ENCODE measurements at regions not wholly inside any gene's neighbourhood (a gene's known extent, or its start where the extent isn't known, plus 50 kb on each side); places are given as distances from the start of the nearest gene placed in this dataset.
"Not testable (repeated sequence)": the region's sequence is repeated elsewhere in the genome, so short reads cannot be mapped to it uniquely, and the experiment has no call there.

DNA sequence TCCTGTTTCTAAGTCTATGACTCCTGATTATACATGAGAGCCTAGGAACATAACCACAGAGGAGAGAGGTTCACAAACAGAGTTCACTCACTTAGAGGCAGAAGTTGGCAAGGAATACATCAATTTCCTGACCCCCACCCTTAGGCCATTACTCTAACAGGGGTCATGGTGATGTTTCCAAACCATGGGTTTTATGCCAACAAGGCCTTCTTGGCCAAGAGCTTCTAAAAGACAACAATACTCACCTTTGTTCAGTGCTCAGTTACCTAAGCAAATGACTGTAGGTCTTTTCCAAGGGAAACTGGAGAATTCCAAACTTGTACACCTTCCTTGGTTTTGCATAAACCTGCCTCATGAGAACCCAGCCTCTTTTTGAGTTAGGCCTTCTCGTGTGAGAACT, 52.6 kb downstream of the ERICH4 start:
- Histone ChIP-seq H3K4me3 (ENCODE audit: low read length) (no peak overlapping the region), H3K27ac (ENCODE audit: low read length) (no peak overlapping the region), H3K9me3 (ENCODE audit: control insufficient read depth, low read length) (no peaks in the 10 kb centered on the region), H3K27me3 (ENCODE audit: control insufficient read depth, insufficient read depth) (no peaks in the 10 kb centered on the region), H3K4me1 (ENCODE audit: control insufficient read depth, insufficient read depth, low read length) (no peaks in the 10 kb centered on the region)
- intact Hi-C loops (cut with DNase I), result no loop called here
- ATAC-seq, result peak in 1 of 2 donors; percentile 39
- DNase-seq, result no peak
- WGBS, result 29% methylated on average over 1 of the region's 1 CpG

DNA sequence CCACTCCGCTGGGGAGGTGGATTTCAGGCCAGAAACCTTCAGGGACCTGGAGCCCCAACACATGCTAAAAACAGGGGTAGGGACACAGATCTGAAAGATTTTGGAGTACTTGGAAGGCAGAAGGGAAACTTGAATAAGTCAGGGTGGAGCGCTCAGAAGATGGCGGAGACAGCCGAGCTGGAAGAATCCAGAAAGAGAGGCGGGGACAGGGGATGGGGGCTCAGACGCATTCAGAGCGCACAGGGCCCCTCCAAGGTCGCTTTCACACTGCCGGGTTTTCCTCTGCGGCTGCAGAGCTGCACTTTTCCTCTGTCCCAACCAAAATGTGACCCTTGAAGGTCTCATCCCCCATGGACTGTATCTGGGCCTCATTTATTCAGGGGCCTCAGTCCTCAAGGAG, 56.9 kb downstream of the ERICH4 start:
- intact Hi-C loops (cut with DNase I), result no loop called here
- DNase-seq (no peak), ATAC-seq (no peak)
- Histone ChIP-seq H3K27ac (ENCODE audit: low read length) (peak overlapping the region; percentile 90), H3K4me1 (ENCODE audit: control insufficient read depth, insufficient read depth, low read length) (no peaks in the 10 kb centered on the region), H3K9me3 (ENCODE audit: control insufficient read depth, low read length) (no peaks in the 10 kb centered on the region), H3K27me3 (ENCODE audit: control insufficient read depth, insufficient read depth) (no peaks in the 10 kb centered on the region), H3K4me3 (ENCODE audit: low read length) (peak overlapping the region; percentile 75)
- WGBS, result 71% methylated on average over 10 of the region's 10 CpGs

DNA sequence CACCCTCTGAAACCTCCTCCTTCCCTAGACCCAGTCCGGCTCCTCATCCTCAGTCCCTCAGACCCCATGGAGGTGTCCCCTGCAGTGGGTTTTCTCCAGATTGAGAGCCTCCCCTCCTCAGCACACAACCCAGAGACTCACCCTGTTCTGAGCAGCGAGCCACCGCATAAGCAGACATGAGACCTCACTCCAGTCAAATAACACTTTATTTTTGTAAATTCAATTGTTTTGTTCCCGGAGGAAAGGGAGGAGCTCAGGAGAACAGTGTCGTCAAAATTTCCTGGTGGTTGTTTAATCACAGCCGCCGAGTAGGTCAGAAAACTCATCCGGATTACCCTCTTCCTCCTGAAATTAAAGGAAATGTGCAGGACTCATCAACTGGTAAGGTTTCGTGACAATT, 57.5 kb downstream of the ERICH4 start:
- DNase-seq (no peak), ATAC-seq (peak in 1 of 2 donors; percentile 42)
- peak overlapping the region; percentile 75 for H3K4me3 ChIP-seq (ENCODE audit: low read length)
- H3K9me3 ChIP-seq (ENCODE audit: control insufficient read depth, low read length), result no peaks in the 10 kb centered on the region
- H3K27me3 ChIP-seq (ENCODE audit: control insufficient read depth, insufficient read depth), result no peaks in the 10 kb centered on the region
- intact Hi-C loops (cut with DNase I), result no loop called here
- WGBS, result 70% methylated on average over 9 of the region's 9 CpGs
- H3K27ac ChIP-seq (ENCODE audit: low read length), result peak overlapping the region; percentile 90
- H3K4me1 ChIP-seq (ENCODE audit: control insufficient read depth, insufficient read depth, low read length), result no peaks in the 10 kb centered on the region

DNA sequence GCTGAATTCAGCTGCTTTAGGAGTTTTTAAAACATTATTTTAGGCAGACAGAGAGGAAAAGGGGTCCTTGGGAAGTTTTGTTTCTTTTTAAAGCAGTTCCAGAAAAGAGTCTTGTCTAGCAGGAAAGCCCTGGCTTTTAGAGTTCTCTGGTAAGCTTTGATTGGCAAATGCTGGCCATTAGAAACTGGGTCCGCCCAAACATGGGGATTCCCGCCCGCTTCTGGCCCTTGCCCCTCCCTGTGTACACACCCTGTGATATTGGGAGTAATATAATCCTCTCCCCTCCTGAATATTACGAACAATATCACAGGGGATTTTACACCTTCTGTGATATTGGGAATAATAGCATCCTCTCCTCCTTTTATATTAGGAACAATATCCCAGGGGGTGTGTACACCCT, 58.9 kb downstream of the ERICH4 start:
- no peaks in the 10 kb centered on the region for H3K27me3 ChIP-seq (ENCODE audit: control insufficient read depth, insufficient read depth)
- ATAC-seq (peak in 1 of 2 donors; percentile 74), DNase-seq (no peak)
- H3K4me3 ChIP-seq (ENCODE audit: low read length), result no peak overlapping the region
- H3K4me1 ChIP-seq (ENCODE audit: control insufficient read depth, insufficient read depth, low read length), result no peaks in the 10 kb centered on the region
- no peak overlapping the region for H3K27ac ChIP-seq (ENCODE audit: low read length)
- intact Hi-C loops (cut with DNase I), result no loop called here
- H3K9me3 ChIP-seq (ENCODE audit: control insufficient read depth, low read length), result no peaks in the 10 kb centered on the region
- 58% methylated on average over 4 of the region's 4 CpGs for WGBS

DNA sequence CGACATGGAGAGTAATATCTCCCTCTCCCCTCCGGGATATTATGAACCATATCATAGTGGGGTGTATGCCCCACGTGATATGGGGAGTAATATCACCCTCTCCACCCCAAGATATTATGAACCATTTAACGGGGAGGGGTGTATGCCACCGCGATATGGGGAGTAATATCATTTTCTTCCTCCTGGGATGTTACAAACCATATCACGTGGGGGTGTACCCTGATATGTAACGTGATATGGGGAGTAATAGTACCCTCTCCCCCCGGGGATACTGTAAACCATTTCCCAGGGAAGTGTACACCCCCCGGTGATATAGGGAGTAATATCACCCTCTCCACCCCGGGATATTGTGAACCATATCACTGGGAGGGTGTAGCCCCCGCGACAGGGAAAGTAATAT, 62.1 kb downstream of the ERICH4 start:
- ATAC-seq, result no peak
- 81% methylated on average over 13 of the region's 13 CpGs for WGBS
- H3K27me3 ChIP-seq (ENCODE audit: control insufficient read depth, insufficient read depth), result no peaks in the 10 kb centered on the region
- no peaks in the 10 kb centered on the region for H3K4me1 ChIP-seq (ENCODE audit: control insufficient read depth, insufficient read depth, low read length)
- no peaks in the 10 kb centered on the region for H3K9me3 ChIP-seq (ENCODE audit: control insufficient read depth, low read length)
- H3K4me3 ChIP-seq (ENCODE audit: low read length), result no peak overlapping the region
- DNase-seq, result no peak
- H3K27ac ChIP-seq (ENCODE audit: low read length), result no peak overlapping the region
- intact Hi-C loops (cut with DNase I), result no loop called here

DNA sequence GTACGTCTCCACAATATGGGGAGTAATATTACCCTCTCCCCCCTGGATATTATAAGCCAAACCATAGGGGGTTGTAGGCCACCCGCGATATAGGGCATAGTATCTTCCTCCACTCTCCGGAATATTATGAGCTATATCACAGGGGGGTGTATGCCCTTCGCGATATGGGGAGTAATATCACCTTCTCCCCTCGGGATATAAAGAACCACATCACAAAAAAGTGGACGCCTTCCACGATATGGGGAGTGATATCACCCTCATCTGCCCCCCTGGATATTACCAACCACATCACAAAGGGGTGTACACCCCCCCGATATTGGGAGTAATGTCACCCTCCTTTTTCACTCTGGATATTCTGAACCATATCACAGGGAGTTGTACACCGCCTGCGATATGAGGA, 65.5 kb upstream of the CEACAM21 start:
- H3K27ac ChIP-seq (ENCODE audit: low read length), result no peak overlapping the region
- no peaks in the 10 kb centered on the region for H3K27me3 ChIP-seq (ENCODE audit: control insufficient read depth, insufficient read depth)
- intact Hi-C loops (cut with DNase I), result no loop called here
- ATAC-seq (no peak), DNase-seq (no peak)
- WGBS, result 70% methylated on average over 12 of the region's 12 CpGs
- H3K4me1 ChIP-seq (ENCODE audit: control insufficient read depth, insufficient read depth, low read length), result no peaks in the 10 kb centered on the region
- H3K4me3 ChIP-seq (ENCODE audit: low read length), result no peak overlapping the region
- H3K9me3 ChIP-seq (ENCODE audit: control insufficient read depth, low read length), result no peaks in the 10 kb centered on the region

DNA sequence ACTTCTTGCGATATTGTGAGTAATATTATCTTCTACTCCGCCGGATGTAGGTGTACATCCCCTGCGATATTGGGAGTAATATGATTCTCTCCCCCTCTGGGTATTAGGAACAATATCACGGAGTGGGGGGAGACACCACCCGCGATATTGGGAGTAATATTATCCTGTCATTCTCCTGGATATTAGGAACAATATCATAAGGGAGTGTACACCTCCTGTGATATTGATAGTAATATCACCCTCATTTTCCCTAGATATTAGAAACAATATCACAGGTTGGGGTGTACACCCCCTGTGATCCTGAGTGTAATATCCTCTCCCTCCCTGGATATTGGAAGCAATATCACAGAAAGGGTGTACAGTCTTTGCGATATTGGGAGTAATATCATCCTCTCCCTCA, 64.3 kb upstream of the CEACAM21 start:
- H3K9me3 ChIP-seq (ENCODE audit: control insufficient read depth, low read length), result no peaks in the 10 kb centered on the region
- DNase-seq (no peak), ATAC-seq (no peak)
- intact Hi-C loops (cut with DNase I), result no loop called here
- WGBS, result 67% methylated on average over 8 of the region's 8 CpGs
- H3K27me3 ChIP-seq (ENCODE audit: control insufficient read depth, insufficient read depth), result no peaks in the 10 kb centered on the region
- H3K4me3 ChIP-seq (ENCODE audit: low read length), result no peak overlapping the region
- no peak overlapping the region for H3K27ac ChIP-seq (ENCODE audit: low read length)
- H3K4me1 ChIP-seq (ENCODE audit: control insufficient read depth, insufficient read depth, low read length), result no peaks in the 10 kb centered on the region

DNA sequence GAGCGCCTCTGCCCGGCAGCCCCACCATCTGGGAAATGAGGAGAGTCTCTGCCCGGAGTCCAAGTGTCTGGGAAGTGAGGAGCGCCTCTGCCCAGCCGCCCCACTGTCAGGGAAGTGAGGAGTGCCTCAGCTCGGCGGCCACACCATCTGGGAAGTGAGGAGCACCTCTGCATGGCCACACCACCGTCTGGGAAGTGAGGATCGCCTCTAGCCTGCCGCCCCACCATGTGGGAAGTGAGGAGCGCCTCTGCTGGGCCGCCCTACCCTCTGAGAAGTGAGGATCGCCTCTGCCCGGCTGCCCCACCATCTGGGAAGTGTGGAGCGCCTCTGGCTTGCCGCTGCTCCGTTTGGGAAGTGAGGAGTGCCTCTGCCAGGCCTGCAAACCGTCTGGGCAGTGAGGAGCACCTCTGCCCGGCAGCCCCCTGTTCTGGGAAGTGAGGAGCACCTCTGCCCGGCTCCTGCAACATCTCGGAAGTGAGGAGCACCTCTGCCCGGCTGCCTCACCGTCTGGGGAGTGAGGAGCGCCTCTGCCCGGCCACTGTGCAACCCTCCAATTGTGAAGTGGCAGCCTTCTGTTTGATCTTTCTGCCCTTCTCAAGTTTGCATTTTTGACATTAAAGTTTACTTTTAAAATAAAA, 60.8 kb upstream of the CEACAM21 start:
- no peaks in the 10 kb centered on the region for H3K4me1 ChIP-seq (ENCODE audit: control insufficient read depth, insufficient read depth, low read length)
- peak in 1 of 3 donors; percentile 41 for DNase-seq
- H3K9me3 ChIP-seq (ENCODE audit: control insufficient read depth, low read length), result no peaks in the 10 kb centered on the region
- WGBS, result 66% methylated on average over 25 of the region's 25 CpGs
- H3K27me3 ChIP-seq (ENCODE audit: control insufficient read depth, insufficient read depth), result no peaks in the 10 kb centered on the region
- intact Hi-C loops (cut with DNase I), result no loop called here
- ATAC-seq, result no peak
- no peak overlapping the region for H3K27ac ChIP-seq (ENCODE audit: low read length)
- H3K4me3 ChIP-seq (ENCODE audit: low read length), result no peak overlapping the region

DNA sequence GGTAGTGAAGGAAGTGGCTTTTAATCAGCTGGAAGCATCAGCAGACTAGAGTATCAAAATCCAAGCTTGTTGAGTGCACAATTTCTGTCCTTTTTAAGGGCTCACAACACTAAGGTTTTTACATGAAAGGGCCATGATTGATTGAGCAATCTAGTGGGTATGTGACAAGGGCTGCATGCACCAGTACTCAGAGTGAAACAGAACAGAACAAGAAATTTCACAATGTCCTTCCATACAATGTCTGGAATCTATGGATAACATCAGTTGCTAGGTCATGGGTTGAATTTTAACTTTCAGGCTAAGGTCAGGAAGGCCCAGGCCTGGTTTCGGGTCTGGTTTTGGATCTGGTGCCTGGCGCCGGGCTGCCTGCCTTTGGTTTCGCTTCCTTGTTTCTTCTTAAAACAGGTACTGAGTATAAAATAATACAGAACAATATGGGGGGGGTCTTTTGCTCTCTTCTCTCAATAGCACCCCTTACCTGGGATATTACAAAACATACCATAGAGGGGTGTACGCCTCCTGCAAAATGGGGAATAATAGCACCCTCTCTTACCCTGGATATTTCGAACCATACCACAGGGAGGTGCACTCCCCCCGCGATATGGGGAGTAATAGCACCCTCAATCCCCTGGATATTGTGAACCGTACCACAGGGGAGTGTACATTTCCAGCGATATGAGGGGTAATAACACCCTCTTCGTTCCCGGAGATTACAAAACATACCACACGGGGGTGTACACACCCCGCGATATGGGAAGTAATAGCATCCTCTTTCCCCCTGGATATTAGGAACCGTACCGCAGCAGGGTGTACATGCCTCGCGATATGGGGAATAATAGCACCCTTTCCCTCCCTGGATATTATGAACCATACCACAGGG, 59.4 kb upstream of the CEACAM21 start:
- H3K27me3 ChIP-seq (ENCODE audit: control insufficient read depth, insufficient read depth); H3K27ac ChIP-seq (ENCODE audit: low read length); H3K4me3 ChIP-seq (ENCODE audit: low read length); H3K9me3 ChIP-seq (ENCODE audit: control insufficient read depth, low read length); H3K4me1 ChIP-seq (ENCODE audit: control insufficient read depth, insufficient read depth, low read length); intact Hi-C loops (cut with DNase I): not testable (repeated sequence)
- DNase-seq (peak in 2 of 3 donors; percentile 48 to 62), ATAC-seq (peak; percentile 34 to 48)
- WGBS, result 54% methylated on average over 19 of the region's 19 CpGs

DNA sequence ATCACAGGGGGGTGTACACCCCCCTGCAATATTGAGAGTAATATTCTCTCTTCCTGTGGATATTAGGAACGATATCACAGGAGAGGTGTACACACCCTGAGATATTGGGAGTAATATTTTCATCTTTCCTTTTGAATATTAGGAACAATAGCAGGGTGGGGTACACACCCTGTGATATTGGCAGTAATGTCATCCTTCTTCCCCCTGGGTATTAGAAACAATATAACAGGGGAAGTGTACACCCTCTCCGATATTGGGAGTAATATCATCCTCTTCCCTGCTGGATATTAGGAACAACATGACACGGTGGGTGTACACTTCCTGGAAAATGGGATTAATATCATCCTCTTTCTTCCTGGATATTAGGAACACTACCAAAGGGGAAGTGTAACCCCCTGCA, 57.8 kb upstream of the CEACAM21 start:
- ATAC-seq, result no peak
- no peak for DNase-seq
- H3K27me3 ChIP-seq (ENCODE audit: control insufficient read depth, insufficient read depth), result no peaks in the 10 kb centered on the region

DNA sequence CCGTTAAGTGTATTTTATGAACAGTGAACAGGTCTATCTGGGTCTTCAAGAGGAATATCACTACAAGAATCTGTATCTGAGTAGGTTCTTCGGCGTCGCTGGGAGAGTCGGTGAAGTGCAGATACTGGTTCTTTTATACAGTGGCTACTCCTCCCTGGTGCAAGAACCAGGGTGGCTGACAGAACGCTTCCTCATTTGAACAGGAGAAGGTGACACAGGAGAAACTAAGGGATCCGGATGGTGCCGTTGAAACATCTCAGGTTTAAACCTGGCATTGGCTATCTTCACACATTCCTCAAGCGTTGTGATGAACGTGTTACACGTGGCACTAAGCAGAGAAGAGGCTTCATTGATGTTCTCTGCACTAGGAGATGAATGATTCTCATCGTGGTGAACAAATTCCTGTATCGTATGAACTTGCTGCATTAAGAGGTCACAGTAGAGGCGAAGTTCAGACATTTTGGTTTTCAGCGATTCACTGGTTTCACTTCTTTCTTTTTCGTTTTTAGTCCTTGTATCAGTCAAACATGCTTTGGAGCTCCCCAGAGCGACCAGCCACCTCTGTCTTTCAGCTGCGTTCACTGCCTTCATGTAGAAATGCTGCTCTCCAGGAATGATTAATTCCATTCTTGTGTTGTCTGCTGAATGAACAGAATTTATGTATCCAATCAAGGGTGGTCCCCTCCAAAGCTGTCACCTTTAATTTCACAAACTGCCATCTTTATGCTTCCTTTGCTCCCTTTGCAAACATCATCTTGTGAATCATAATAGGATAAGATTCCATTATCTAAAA, 54.6 kb upstream of the CEACAM21 start:
- H3K4me1 ChIP-seq (ENCODE audit: control insufficient read depth, insufficient read depth, low read length); ATAC-seq; DNase-seq; H3K27me3 ChIP-seq (ENCODE audit: control insufficient read depth, insufficient read depth); intact Hi-C loops (cut with DNase I); H3K27ac ChIP-seq (ENCODE audit: low read length); H3K9me3 ChIP-seq (ENCODE audit: control insufficient read depth, low read length): not testable (repeated sequence)
- WGBS, result 46% methylated on average over 18 of the region's 18 CpGs
- H3K4me3 ChIP-seq (ENCODE audit: low read length), result peak overlapping the region; percentile 6

More for the DNA sequence above, 57.8 kb upstream of the CEACAM21 start:
- H3K9me3 ChIP-seq (ENCODE audit: control insufficient read depth, low read length), result no peaks in the 10 kb centered on the region
- intact Hi-C loops (cut with DNase I), result no loop called here
- no peak overlapping the region for H3K4me3 ChIP-seq (ENCODE audit: low read length)
- 59% methylated on average over 3 of the region's 3 CpGs for WGBS
- no peaks in the 10 kb centered on the region for H3K4me1 ChIP-seq (ENCODE audit: control insufficient read depth, insufficient read depth, low read length)
- no peak overlapping the region for H3K27ac ChIP-seq (ENCODE audit: low read length)

All from right cardiac atrium (tissue), 5 donors.